Jurkat, Clone E6-1 (cell line): ENCODE measurements at regions not wholly inside any gene's neighbourhood (a gene's known extent, or its start where the extent isn't known, plus 50 kb on each side); places are given as distances from the start of the nearest gene placed in this dataset.
"Not testable (repeated sequence)": the region's sequence is repeated elsewhere in the genome, so short reads cannot be mapped to it uniquely, and the experiment has no call there.

Experiments used
- DNase-seq: peaks from one replicate; pipeline ENCODE4 v3.0.0-alpha.2; 2011; ENCODE audit warnings: low read depth, low spot score
- H3K4me3 ChIP-seq: 2 replicates; pipeline ENCODE4 v1.5.1; 2011; ENCODE audit warnings: mild to moderate bottlenecking, low read length, control low read depth, moderate library complexity

- no peak for DNase-seq
- no peak overlapping the region for H3K4me3 ChIP-seq
Observed at GRCh38 chr5:60546207-60546606, 153.8 kb downstream of the DEPDC1B start.

GRCh38 chr5:60545551-60545950 lies 154.4 kb downstream of the DEPDC1B start:
- no peak for DNase-seq
- no peak overlapping the region for H3K4me3 ChIP-seq

DNA sequence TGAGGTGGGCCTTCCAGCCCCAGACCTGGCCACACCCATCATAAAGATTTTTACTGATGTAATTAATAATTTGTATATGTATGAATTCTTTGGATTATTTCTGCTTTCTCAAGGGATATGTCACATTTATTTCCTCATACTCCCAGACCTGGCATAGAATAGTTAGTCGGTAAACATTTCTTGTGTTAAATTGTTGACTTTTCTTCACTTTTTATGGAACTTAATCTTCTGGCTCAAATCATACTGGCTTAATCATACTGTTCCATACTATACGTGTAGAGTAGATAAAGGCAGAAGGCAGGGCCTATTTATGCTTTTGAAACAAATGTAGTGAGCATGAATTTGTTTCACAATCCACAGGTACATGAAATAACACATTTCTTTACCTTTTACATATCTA lies 155.8 kb downstream of the DEPDC1B start:
- H3K4me3 ChIP-seq = no peak overlapping the region
- DNase-seq = no peak

DNA sequence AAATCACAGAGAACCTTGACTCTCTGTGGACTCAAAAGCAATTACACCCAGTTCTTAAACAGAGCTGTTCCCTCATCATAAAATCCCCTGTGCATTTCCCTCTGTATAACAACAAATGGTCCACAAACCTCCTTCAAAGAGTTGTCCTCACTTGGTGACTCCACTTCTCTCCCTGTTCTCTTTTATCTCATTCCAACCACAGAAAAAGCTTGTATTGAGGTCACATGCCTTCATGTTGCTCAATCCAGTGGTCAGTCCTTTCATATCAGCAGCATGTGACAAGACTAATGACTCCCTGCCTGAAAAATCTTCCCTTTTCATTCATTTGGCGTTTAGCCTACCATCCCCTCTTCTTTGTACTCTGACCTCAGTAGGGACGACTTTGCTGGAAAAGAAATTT lies 158.0 kb downstream of the DEPDC1B start:
- no peak overlapping the region for H3K4me3 ChIP-seq
- no peak for DNase-seq

GRCh38 chr5:60540856-60541805 lies 158.8 kb downstream of the DEPDC1B start:
- no peak overlapping the region for H3K4me3 ChIP-seq
- DNase-seq = no peak

DNA sequence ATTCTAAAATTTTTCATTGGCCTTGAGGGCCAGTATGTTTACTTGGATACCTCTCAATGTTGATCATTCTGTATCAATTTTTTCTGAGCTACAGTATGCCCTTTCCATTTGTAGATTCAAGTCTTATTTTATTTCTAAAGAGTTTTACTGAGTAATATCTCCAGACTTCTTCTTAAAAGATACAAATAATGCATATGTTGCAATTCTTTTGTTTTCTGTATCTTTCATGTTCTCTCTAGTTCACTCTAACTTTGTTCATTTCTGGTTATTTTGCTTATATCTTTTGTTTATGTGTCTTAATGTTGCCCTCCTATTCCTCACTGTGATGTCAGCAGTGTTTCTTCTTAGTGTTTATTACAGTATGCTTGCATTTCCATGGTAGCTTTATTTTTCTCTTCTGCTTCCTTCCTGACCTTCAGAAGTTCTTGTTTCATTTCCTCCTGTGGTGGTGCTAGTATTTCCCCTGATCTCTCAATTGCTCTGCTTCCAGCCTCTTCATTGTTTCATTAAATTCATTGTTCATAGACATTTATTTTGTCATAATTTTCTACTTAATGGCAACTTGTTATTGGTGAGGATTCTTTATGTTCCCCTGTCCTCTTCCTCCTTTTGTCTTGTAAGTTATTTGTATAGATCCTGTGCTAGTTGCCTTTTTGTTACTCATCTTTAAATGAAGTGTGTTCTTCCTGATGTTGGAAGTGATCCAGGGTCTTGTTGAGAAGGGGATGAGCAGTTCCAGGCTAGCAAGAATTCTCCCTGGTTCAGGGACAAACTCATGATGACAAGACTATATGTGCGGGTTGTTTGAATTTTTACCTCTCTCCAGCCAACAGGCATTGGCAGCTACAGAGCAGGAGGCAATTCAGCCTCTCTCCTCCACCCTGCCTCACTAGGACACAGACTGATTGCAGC lies 160.8 kb downstream of the DEPDC1B start:
- no peak for DNase-seq

GRCh38 chr5:60538426-60538825 lies 161.5 kb downstream of the DEPDC1B start:
- DNase-seq = no peak
- no peak overlapping the region for H3K4me3 ChIP-seq

More for the DNA sequence above, 160.8 kb downstream of the DEPDC1B start:
- no peak overlapping the region for H3K4me3 ChIP-seq

DNA sequence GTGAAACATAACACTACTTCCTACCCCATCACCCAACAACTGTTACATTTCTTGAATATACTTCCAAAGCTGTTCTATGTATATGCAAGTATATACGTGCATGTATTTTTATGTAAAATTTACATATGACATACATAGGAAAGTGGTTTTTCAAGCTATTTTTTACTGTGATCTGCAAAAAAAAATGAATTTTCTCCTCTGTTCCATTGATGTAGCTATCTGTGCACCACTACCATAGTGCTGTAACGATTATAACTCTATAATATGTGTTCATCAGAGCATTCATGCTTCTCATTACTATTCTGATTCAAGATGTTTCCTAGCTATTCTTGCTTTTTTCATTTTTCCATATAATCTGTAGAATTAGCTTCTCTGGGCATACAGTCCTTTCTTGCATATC lies 164.0 kb downstream of the DEPDC1B start:
- no peak for DNase-seq
- no peak overlapping the region for H3K4me3 ChIP-seq

- no peak for DNase-seq
- H3K4me3 ChIP-seq = no peak overlapping the region
Observed at GRCh38 chr5:60535198-60535597, 164.8 kb downstream of the DEPDC1B start.

- H3K4me3 ChIP-seq = no peak overlapping the region
- DNase-seq = no peak
Observed at GRCh38 chr5:60533789-60534188, 166.2 kb downstream of the DEPDC1B start.

DNA sequence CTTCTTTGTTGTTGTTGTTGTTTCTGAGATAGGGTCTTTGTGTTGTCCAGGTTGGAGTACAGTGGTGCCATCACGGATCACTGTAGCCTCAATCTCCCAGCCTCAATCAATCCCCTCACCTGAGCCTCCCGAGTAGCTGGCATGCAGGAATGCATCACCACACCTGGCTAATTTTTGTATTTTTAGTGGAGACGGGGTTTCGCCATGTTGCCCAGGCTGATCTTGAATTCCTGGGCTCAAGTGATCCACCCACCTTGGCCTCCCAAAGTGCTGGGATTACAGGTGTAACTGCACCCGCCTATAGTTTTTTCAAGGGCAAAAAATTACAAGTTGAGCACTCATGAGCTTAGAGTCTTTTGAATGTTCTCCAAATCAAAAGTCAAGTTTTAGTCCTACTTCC lies 167.2 kb downstream of the DEPDC1B start:
- H3K4me3 ChIP-seq, DNase-seq: not testable (repeated sequence)

- DNase-seq, H3K4me3 ChIP-seq: not testable (repeated sequence)
Observed at GRCh38 chr5:60530144-60530848, 169.7 kb downstream of the DEPDC1B start.

DNA sequence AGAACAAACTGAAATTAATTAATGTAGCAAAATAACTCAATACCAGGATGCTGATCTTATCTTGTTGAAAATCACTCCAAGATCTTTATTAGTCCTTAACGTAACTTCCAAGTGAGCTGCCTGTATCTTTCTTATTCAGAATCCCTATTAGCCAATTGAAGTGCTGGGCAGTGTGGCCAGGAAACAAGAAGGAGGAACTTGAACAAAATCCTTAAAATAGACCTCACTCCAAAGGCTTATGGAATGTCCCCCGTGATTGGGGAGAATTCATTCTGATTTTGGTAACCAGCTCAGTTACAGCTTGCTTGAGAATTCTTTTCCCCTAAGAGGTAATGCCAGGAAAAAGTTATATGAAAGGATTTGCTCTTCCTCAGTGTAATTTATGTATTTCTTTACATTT lies 171.0 kb downstream of the DEPDC1B start:
- no peak overlapping the region for H3K4me3 ChIP-seq
- DNase-seq = no peak

DNA sequence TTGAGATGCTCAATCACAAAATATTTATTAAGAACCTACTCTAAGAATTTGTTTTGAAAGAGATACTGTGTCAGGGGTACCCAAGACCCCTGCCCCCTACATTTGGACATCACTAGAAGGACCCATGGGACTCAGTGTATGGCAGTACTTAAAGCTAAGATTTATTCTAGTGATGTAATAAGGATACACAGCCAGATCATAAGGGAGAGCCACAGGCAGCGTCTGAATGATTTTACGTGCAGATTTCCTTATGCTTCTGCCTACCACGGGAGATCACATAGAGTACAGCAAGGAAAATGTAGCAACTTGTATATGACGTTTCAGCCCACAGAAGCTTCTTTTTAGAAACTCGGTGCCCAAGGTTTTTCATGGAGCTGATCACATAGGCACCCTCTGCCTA lies 172.9 kb downstream of the DEPDC1B start:
- DNase-seq = no peak
- H3K4me3 ChIP-seq = no peak overlapping the region

GRCh38 chr5:60526336-60526875 lies 173.6 kb downstream of the DEPDC1B start:
- DNase-seq = peak; percentile 29
- H3K4me3 ChIP-seq = no peak overlapping the region

- no peak overlapping the region for H3K4me3 ChIP-seq
- no peak for DNase-seq
Observed at GRCh38 chr5:60522292-60522905, 177.6 kb downstream of the DEPDC1B start.

DNA sequence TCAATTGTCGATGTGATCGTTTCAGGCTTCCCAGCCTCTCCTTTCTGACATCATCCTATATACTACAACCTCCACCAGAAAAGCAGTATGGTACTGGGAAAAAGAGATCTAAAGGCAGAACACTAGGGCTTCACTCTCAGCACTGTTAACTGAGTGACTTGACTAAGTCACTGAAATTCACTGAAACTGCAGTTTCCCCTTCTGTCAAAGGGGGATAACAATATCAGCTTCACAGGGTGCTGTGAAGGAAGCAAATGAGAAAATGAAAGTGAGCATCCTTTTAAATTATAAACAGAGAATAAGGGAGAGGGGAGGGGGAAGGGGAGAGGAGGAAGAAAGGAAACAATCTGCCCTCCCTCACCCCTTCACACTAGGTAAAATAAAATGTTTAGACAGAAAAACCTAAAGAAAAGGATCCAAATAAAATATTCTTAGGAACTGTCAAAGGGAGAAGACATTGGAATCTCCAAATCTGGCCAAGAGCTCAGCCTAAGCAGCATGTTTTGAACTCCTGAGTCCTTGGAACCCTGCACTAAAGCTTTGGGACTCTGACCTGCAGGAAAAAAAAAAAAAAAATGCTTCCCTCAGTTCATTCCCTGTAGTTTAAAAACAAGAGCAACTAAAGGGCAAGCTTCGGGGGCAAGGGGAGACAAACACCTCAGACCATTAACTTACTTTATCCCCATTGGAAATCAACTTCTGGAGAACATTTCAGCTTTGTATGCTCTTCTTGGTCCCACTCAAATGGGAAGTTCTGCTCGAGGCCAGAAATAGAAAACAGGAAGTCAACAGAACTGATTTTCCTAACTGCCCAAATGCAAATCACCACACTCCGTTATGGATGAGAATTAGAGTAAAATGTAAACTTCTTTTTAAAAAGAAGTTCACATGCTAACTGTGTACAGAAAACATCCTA lies 178.3 kb downstream of the DEPDC1B start:
- DNase-seq = no peak
- no peak overlapping the region for H3K4me3 ChIP-seq
